ENCODE measurements at regions not wholly inside any gene's neighbourhood (a gene's known extent, or its start where the extent isn't known, plus 50 kb on each side); places are given as distances from the start of the nearest gene placed in this dataset.
A peak's percentile ranks its signal among the peaks of the same experiment; 100 is the strongest.

DNA sequence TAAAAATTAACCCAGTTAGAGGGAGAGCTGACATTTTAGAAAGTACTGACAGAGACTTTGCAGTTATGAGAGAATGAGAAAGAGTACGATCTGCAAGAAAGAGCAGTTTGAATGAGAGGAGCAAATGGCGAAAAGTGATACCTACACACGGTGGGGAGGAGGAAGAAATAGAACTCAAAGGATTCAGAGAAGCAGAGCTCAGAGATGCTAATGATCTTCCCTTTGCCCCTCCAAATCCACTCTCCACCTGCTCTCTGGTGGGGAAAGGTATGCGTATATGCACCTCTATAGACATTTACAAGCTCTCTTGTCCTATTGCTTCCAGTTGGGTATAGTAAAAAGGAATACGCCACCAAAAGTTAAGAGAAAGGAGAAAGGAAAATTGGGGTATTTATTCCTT lies 123.3 kb upstream of the TTC14 start:
- peak; percentile 62 for ATAC-seq
- H3K27ac ChIP-seq (ENCODE audit: low read depth): no peak overlapping the region
- H3K27me3 Mint-ChIP-seq (ENCODE audit: insufficient read depth, low read depth, poor library complexity): no peaks in the 10 kb centered on the region
- peaks cover 15% of the 10 kb centered on the region for H3K4me1 Mint-ChIP-seq
- no peaks in the 10 kb centered on the region for H3K27me3 ChIP-seq (ENCODE audit: insufficient read depth)
- H3K36me3 ChIP-seq (ENCODE audit: insufficient read depth): no peaks in the 10 kb centered on the region
- H3K4me1 ChIP-seq (ENCODE audit: insufficient read depth): peaks cover 9% of the 10 kb centered on the region; the same call in 1 of the 2 replicates
- TF ChIP-seq POLR2AphosphoS5 (IDR thresholded peaks at IDR 0.05; ENCODE audit: low read depth) (no peak), CREB1 (CRISPR knock-in tag; IDR thresholded peaks at IDR 0.05; ENCODE audit: low read depth) (no peak), NANOG (IDR thresholded peaks at IDR 0.05; ENCODE audit: borderline replicate concordance) (no peak), ZNF331 (CRISPR knock-in tag; IDR thresholded peaks at IDR 0.05; ENCODE audit: low read depth) (no peak), ETS1 (IDR thresholded peaks at IDR 0.05) (no peak), JUNB (IDR thresholded peaks at IDR 0.05; ENCODE audit: unreplicated experiment) (no peak), STAT1 (IDR thresholded peaks at IDR 0.05; ENCODE audit: unreplicated experiment) (no peak), ZNF114 (CRISPR knock-in tag; IDR thresholded peaks at IDR 0.05) (no peak), ZNF462 (CRISPR knock-in tag; IDR thresholded peaks at IDR 0.05) (no peak), EZH2phosphoT487 (IDR thresholded peaks at IDR 0.05; ENCODE audit: unreplicated experiment) (no peak), EZH2 (IDR thresholded peaks at IDR 0.05; ENCODE audit: low read depth, unreplicated experiment) (no peak)
- TF ChIP-seq, protein P1, sequence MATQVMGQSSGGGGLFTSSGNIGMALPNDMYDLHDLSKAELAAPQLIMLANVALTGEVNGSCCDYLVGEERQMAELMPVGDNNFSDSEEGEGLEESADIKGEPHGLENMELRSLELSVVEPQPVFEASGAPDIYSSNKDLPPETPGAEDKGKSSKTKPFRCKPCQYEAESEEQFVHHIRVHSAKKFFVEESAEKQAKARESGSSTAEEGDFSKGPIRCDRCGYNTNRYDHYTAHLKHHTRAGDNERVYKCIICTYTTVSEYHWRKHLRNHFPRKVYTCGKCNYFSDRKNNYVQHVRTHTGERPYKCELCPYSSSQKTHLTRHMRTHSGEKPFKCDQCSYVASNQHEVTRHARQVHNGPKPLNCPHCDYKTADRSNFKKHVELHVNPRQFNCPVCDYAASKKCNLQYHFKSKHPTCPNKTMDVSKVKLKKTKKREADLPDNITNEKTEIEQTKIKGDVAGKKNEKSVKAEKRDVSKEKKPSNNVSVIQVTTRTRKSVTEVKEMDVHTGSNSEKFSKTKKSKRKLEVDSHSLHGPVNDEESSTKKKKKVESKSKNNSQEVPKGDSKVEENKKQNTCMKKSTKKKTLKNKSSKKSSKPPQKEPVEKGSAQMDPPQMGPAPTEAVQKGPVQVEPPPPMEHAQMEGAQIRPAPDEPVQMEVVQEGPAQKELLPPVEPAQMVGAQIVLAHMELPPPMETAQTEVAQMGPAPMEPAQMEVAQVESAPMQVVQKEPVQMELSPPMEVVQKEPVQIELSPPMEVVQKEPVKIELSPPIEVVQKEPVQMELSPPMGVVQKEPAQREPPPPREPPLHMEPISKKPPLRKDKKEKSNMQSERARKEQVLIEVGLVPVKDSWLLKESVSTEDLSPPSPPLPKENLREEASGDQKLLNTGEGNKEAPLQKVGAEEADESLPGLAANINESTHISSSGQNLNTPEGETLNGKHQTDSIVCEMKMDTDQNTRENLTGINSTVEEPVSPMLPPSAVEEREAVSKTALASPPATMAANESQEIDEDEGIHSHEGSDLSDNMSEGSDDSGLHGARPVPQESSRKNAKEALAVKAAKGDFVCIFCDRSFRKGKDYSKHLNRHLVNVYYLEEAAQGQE (IDR thresholded peaks at IDR 0.05; ENCODE audit: unreplicated experiment): no peak
- TF ChIP-seq, protein P2, sequence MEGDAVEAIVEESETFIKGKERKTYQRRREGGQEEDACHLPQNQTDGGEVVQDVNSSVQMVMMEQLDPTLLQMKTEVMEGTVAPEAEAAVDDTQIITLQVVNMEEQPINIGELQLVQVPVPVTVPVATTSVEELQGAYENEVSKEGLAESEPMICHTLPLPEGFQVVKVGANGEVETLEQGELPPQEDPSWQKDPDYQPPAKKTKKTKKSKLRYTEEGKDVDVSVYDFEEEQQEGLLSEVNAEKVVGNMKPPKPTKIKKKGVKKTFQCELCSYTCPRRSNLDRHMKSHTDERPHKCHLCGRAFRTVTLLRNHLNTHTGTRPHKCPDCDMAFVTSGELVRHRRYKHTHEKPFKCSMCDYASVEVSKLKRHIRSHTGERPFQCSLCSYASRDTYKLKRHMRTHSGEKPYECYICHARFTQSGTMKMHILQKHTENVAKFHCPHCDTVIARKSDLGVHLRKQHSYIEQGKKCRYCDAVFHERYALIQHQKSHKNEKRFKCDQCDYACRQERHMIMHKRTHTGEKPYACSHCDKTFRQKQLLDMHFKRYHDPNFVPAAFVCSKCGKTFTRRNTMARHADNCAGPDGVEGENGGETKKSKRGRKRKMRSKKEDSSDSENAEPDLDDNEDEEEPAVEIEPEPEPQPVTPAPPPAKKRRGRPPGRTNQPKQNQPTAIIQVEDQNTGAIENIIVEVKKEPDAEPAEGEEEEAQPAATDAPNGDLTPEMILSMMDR (conservative IDR thresholded peaks at IDR 0.05; ENCODE audit: low read depth in 2 of 2): no peak
- no peak overlapping the region for H3K4me3 ChIP-seq
- H4K20me1 ChIP-seq (replicated peaks; ENCODE audit: insufficient read depth): no peaks in the 10 kb centered on the region
- DNase-seq (ENCODE audit: low spot score): peak; percentile 5
- H2AFZ ChIP-seq: peak overlapping the region; percentile 39; the same call in 1 of the 2 replicates
- no peak overlapping the region for H3K4me2 ChIP-seq
- H3K79me2 ChIP-seq (replicated peaks; ENCODE audit: insufficient read depth): no peaks in the 10 kb centered on the region
- no peaks in the 10 kb centered on the region for H3F3A ChIP-seq (replicated peaks; ENCODE audit: low read depth)
- H3K9me3 Mint-ChIP-seq: no peaks in the 10 kb centered on the region
- no peak overlapping the region for H3K27ac Mint-ChIP-seq
- no peak overlapping the region for H3K4me3 Mint-ChIP-seq
- peaks cover 4% of the 10 kb centered on the region; the same call in 1 of the 2 replicates for H3K9me2 ChIP-seq (ENCODE audit: insufficient read depth)
- no peaks in the 10 kb centered on the region for H3K36me3 Mint-ChIP-seq (ENCODE audit: low read depth)

Measured in GM23338 (cell line).